GM21529 (cell line): ENCODE measurements at regions not wholly inside any gene's neighbourhood (a gene's known extent, or its start where the extent isn't known, plus 50 kb on each side); places are given as distances from the start of the nearest gene placed in this dataset.
A peak's percentile ranks its signal among the peaks of the same experiment; 100 is the strongest.

Source experiments
- ATAC-seq: cut with Tn5 transposase; IDR thresholded peaks from one replicate; pipeline ENCODE4 v1.9.1; 2021; ENCODE audit not compliant: unreplicated experiment

DNA sequence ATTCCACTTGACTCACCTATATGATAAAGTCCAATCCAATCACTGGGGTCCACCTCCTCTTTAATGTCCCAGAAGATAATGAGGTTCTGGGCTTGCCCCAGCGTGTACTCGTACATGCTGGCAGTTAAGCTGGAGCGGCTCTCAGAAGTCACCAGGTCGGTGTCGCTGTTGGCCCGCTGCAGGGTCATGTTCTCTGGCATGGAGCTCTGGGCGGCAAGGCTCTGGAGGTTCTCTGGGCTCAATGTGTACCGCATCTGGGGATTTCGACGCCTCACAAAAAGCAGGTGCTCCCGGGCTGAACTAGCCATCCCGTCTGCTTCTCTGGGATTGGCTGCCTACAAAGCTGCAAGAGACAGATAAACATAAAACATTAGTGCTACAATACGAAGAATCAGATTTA lies 206.4 kb upstream of the CCDC150 start:
- no peak for ATAC-seq

DNA sequence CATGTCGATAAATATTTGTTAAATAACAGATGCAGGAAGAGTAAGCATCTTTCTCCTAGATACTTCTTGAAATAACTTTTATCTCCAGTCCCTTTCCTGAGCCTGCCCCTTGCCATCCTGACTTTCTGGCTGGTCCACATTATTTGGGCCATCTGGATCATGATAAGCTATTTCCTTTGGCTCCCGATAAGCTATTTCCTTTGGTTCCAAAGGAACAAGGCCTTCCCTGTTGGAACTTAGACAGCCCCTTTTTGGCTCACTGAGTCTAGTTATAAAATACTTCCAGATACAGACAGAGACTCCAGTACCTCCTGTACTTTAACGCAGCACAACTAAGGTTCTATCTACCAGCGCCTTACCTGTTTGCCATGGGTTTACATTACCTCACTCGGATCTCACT lies 205.3 kb upstream of the CCDC150 start:
- no peak for ATAC-seq

DNA sequence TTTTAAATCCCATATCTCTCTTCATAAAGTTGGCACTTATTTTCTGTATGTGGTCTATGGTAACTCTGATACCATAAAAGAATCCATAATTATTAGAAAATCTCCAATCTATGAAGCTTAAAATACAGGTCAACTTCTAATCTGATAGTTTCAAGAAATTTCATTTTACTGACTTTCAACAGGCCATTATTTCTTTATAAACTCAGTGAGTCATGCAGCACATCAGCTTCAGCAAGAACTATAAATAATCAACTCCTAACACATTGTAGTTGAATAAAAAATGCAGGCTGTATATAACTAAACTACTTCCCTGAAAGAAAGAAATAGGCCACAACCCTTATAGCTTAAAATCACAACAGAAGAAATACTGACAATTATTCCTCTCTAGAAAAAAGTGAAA lies 204.3 kb upstream of the CCDC150 start:
- no peak for ATAC-seq

DNA sequence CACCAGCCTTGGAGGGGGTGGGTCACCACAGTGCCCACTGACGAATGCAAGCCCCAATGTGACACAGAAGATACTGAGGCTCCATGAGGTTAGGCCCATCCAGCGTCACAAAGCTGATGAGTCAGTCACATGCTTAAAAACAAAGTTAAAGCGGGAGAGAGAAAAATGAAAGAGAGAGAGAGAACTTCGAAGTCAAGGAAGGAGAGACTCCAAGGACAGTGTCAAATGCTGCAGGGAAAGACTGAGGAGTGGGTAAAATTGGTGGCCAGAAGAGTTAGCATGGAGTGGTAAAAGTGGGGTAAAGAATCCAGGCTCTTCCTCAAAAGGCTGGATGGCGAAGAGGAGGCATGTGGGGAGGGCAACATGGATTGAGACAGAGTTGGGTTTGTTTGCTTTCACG lies 201.9 kb upstream of the CCDC150 start:
- no peak for ATAC-seq

DNA sequence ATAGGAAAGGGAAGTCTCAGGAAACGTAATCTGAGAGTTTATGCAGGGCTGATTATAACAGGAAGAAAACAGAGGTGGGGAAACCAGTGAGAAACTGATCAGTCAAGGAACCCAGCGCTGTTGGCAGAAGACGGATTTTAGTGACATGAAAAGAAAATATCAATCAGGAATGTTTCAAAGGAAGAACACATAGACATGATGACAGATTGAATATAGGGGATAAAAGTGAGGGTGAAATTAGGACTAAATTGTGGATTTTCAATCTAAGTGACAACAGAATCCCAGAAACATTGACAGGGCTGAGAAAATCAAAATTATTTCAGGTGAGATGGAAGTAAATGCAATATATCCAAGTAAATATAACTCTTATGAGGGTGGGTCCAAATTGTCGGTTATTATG lies 199.8 kb upstream of the CCDC150 start:
- ATAC-seq, result no peak

DNA sequence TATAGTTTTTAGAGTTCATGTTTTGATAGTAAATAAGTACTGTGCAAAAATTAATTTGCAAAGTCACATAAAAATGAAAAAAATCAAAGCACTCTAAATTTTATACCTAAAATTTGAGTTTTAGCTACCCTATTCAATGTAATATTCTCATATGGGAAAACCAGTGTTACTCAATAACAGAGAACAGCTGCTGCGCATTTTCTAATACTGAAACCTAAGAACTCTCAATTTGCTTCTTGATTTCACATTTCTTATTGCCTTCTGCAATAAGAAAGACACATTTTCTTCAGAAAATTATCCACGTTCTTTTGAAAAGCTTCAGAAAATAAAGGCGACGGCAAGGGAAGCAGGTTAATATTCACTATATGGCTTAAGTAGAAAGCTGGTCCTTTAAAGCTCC lies 199.1 kb upstream of the CCDC150 start:
- no peak for ATAC-seq

DNA sequence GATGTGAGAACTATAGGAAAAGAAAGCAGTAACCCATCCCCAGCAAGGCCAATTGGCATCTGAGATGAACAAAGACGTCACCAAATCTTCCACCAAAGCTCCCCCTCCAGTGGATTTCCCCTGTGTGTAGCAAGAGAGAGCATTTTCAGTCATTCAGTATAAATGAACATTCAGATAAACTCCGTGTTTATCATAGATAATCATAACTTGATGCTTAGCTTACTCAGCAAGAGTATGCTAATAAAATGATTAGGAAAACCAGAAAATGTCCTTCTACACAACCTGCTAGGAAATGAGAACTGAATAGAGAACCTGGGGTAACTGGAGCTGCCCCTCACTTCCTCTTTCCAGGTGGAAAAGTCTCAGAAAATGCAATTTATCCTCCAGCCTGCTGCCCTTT lies 198.0 kb upstream of the CCDC150 start:
- ATAC-seq, result peak; percentile 53

DNA sequence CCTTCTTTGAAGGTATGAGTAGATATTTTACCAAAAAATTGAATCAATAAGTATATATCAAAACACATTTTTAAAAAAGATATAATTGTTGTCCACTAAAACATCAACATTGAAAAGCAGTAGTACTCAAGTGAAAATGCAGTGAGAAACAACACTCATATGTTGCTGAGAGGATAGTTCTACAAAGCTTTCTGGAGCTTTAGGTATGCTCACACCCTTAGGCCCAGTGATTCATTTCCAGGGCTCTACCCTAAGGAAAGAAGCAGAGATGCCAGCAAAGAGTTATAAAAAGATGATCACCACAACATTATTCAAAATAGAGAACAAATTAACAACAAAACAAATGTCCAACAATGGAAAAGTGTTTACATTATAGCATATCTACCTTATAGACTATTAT lies 197.3 kb upstream of the CCDC150 start:
- ATAC-seq, result no peak

DNA sequence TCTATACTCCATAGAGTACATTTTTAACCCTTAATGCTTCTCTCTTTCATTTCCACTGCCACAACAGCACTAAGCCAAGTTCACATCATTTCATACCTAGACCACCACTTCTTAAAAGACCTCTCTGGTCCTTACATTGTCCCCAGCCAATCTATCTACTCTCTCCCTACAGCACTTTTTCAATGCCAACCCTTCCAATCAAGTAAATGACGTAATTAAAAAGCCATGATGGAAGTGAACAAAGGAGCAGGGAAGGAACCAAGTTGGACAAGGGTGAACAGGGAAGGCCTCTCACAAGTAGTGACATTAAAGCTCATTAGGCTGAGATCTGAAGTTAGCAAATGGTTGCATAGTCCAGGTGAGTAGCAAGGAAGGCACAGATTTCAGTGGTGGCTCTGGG lies 195.1 kb upstream of the CCDC150 start:
- ATAC-seq, result no peak

DNA sequence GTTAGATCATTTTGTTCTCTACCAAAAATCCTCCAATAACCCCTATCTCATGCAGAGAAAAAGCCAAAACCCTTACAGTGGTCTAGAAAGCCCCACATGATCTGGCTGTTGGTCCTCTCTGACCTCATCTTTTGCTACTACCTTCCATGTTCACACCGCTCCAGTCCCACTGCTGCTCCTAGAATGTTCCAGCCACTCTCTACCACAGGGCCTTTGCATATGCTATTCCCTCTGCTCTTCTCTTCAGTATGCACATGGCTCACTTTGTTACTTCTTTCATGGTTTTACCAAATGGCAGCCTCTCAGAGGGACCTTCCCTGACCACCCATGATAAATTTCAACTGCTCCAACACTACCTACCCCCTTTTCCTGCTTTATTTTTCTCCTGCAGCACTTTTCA lies 193.5 kb upstream of the CCDC150 start:
- ATAC-seq, result no peak

DNA sequence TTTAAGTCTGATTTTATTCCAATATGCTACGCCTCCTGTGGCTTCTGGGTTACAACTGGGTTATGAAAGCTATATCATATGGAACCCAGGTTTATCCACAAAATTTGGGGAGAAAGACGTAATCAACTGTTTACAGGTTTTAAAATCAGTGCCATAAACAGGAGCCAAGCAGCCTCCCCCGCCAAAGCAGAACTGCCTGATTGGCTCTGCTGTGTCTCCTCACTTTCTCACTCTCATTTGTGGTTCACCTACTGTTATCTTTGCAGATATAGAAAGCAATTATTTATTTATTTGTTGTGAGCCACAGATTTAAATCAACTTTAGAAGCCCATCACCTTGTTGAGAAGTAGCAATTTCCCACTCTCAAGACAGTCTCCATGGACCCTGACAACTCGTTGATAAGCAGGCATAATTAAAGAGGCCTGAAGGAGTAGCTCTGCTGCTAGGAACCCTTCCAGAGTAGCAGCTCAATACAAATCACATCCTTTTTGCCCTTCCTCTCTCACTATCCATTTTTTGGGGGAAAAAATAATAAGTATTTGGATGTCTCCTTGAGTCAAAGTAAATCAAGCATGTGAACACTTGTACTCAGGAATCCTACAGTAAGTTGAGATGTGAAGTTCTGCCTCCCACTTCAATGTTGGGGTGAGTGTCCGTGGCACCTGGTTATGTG lies 191.0 kb upstream of the CCDC150 start:
- no peak for ATAC-seq

DNA sequence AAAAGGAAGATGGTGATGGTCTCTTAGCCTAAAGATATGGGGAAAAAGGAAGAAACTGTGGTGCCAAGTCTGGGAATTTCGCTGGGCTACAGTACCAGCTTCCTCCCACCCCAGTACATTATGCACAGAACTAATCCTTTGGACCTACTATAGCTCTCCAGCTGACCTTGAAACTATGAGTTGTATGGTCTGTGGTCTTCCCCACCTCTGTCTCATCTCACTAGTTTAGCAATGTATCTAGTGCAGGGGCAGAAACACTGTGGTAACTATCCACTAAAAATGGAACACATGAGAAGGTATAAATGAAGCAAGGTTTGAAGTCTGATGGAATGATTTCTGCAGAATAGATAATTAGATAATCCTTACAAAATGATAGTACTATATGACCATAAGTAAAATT lies 190.4 kb upstream of the CCDC150 start:
- ATAC-seq, result no peak

DNA sequence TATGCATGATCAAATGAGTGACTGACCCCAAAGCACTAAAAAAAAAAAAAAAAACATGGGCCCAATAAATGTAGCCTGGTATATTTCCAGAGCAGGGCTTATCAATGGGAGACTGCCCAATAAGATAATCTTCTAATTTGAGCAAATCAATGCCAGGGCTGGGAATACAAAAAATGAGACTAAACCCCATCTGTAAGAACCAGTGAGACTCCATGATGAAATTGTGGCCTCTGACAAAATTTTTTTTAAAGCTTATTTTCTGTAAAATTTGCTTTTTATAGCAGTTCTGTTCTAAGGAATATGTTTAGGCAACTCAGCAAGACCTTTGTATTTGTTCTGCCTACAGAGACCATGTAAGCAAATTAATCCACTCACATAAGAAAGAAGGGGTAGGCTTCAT lies 186.8 kb upstream of the CCDC150 start:
- ATAC-seq, result no peak

DNA sequence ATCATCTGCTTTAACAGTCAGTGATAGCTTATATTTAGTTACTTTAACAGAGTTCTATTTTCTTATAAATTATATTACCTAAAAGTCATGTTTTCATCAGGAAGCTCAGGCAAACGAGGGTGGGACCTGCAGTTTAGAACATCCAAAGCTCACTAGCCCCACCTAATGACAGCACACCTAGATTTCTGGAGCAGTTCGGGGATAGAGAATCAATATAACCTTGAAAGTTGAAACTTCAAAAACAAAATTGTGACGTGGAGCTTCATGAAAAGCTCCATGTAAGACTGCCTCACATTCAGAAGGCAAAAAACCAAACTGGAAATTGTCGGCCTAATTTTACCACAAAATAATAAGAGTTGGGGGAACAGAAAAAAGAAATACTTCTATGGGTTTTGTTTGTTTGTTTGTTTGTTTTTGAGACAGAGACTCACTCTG lies 185.9 kb upstream of the CCDC150 start:
- ATAC-seq, result peak; percentile 75

DNA sequence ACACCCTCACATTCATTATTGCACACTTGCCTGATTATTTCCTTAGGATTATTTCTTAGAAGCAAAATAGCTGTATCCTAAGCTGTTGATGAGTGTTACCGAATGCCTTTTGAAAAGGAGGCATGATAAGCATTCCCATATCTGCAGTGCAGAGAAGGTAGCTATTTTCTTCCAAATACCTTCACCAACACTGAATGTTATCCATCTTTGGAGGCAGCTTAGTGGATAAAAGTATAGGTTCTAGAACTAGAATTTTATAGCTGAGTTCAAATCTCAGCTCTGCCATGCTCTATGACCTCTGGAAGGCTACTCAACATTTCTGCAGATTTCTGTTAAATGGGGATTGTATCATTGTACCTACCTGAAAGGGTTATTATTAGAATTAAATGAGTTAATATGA lies 185.0 kb upstream of the CCDC150 start:
- no peak for ATAC-seq

DNA sequence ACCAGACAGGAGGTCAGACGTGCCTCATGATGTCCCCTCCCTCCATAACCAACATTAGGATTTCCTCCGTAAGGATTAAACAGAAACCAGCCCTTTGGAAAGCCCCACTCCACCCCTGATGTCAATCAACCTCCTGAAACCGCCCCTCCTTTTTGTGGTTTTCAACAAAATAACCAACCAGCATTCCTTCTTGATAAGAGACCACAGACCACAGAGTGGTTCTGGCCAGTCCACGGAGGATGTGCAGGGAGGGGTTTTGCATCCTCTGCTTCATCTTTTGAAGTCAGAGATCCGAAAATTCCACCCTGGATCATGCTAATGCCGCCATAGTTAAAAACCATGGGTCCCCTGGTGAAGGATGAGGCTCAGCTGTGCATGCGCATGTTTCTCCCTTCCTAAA lies 180.0 kb upstream of the CCDC150 start:
- ATAC-seq, result peak; percentile 44

DNA sequence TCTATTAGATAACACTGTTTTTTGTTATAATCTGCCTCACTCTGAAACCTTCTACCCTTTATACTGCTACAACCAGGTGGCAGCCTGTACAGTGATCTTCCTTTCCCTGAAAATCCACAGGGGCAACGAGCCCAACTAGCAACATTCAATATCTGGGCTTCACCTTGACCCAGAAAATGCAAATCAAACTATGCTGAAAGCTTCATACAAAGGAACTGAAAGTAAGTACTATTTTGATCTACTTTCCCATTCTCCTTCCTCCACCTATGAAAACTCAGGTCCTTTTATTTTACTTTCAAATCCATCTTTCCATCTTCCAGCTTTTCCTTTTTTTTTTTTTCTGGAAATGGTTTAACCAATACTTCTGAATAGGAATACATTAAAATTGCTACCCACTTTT lies 175.8 kb upstream of the CCDC150 start:
- no peak for ATAC-seq

DNA sequence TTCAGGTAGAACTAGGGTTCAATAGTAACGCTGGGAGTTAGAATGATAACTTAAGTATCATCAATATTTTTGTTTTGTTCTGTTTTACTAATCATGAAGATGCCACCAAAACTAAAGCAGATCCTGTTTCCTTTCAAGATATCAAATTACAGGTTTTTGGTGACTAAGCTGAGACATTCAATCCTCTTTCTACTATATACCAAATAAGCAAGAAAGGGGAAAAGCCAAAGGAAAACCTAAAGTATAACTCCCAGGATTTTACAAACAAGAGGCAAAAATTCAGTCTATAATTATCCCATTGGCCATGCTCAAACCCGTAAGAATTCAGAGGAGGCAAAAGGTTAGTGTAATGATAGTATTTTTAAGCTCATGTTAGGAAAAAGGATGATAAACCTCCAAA lies 175.2 kb upstream of the CCDC150 start:
- no peak for ATAC-seq

DNA sequence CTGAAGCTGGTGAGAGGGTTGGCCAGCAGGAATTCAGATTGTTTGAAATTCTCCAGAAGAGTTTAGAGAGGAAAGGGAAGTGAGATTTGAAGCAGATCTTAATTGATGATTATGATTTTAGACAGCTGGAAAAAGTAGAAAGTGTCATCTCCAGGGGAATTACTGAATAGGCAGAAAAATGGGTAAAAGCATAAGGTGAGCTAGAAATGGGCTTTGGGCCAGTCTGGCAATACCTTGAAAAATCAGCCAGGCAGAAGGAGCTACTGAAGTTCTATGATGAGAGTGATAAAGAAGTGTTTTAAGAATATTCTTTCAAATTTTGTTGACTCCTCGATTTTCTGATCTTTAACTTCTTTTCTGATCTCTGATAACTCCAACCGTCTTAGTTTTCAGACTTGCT lies 172.9 kb upstream of the CCDC150 start:
- no peak for ATAC-seq

DNA sequence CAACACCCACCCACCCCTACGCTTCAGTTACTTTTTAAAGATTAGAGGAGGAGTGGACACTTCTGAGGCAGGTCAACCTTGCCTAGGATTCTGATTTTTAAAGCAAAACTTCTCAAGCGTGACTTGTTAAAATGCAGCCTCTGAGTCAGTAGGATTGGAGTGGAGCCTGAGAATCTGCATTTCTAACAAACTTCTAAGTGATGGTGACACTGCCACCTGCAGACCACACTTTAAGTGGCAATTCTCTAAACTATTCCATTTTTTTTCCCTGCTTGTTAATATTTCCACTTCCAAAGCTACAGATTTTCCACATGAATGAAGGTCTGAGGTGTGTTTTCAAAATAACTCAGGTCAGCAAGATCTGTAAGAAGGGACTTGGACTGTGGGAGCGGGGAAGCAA lies 171.1 kb upstream of the CCDC150 start:
- no peak for ATAC-seq

DNA sequence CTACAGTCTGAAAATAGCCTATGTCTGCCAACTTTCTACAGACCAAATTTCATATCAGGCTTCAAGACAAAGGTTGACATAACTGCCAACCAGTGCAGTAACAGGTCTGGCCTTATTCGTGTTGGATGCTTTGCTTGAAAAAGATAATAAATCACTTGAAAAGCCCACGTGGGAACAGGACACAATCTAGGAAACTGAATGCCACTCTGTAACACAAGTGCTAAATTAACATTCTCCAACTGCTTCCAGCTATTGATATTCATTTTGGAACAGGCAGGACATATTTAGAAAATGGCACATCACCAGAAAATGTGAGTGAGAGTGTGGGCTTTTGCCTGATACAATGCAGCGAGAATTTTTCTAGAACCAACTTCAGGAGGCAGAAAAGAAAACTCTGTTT lies 165.9 kb upstream of the CCDC150 start:
- ATAC-seq, result no peak

DNA sequence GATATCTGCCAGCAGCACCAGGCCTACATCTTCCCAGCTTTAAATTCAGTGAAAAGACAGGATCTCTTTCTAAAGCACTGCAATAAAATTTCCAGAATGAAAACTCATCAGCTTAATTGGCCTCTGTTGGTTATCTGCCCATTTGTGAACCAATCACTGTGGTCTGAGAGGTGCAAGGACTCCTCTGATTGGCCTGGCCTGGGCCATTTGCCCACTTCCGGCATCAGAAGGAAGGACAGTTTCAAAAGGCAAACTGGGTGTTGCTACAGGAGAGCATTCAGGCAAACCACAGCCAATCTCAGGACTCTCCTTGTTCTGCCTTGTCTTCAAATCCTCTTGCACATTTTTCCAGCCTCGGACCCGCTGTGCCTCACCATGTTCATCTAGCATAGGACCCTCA lies 163.9 kb upstream of the CCDC150 start:
- ATAC-seq, result no peak

DNA sequence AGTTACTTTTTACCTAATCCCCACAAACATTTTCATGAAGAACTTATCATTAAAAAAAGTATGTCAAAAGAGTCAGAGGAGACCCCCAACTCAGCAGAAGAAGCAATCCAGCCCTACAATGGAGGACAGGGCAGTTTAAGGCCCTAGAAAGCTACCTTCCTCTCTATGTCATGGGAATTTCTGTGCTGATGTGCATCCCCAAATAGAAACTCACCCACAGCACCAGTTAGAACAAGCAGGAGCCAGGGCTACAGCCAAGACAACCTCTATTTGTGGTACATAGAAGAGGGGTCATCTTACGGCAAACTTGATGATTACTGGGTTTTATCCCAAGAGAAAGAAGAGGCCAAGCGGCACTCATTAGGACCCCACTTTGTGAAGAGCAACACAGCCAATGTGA lies 160.9 kb upstream of the CCDC150 start:
- ATAC-seq, result no peak

DNA sequence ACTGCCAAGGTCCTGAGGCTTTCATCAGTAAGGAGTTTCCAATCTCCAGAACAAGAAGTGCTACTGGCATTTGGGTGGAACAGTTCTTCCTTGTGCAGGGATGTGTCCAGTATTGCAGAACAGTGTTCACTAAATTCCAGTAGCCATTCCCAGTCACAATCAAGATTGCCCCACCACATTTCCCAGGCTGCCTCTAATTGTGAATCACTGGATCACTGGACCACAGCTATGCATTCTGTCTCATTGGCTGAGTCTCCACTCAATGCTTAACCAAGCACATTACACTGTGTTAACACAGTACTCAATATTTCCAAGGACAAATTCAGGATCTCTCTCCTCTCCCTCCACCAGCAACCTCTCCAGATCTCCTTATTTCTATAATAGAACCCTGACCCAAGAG lies 160.2 kb upstream of the CCDC150 start:
- ATAC-seq, result no peak
